GM12878 (cell line): ENCODE measurements at regions not wholly inside any gene's neighbourhood (a gene's known extent, or its start where the extent isn't known, plus 50 kb on each side); places are given as distances from the start of the nearest gene placed in this dataset.

ENCODE experiments used
- CTCF ChIP-seq, 3 experiments: IDR thresholded peaks in 2 of 3; conservative IDR thresholded peaks in 1 of 3; 2 replicates each; pipeline ENCODE4 v1.5.1; 2011; ENCODE audit warnings: low read depth in 3 of 3, low read length in 3 of 3, mild to moderate bottlenecking in 3 of 3, control low read depth in 2 of 3, moderate library complexity in 2 of 3, inconsistent platforms in 1 of 3, mixed read lengths in 1 of 3; ENCODE audit not compliant: control insufficient read depth in 2 of 3, insufficient read depth in 1 of 3; ENCODE audit errors: extremely low read depth in 1 of 3
- EED ChIP-seq: sonication (generic); IDR thresholded peaks from 2 replicates; pipeline ENCODE4 v1.6.1; 2016; ENCODE audit warnings: antibody characterized with exemption, low read depth
- POLR2A ChIP-seq: IDR thresholded peaks from 2 replicates; pipeline ENCODE4 v1.6.1; 2011; ENCODE audit warnings: low read depth, mild to moderate bottlenecking, low read length
- SRF ChIP-seq, 2 experiments: IDR thresholded peaks; 2 replicates each; pipeline ENCODE4 v1.6.1; 2011; ENCODE audit warnings: low read depth in 2 of 2, low read length in 2 of 2, mild to moderate bottlenecking in 1 of 2, moderate library complexity in 1 of 2
- ZNF687 ChIP-seq: fragments of 450-650 bp; IDR thresholded peaks from 2 replicates; pipeline ENCODE4 v1.6.1; 2017; ENCODE audit warnings: mild to moderate bottlenecking, moderate library complexity

GRCh38 chr2:167834707-167835106 lies 412.7 kb downstream of the STK39 start:
- no peak for TF ChIP-seq POLR2A
- TF ChIP-seq EED: no peak
- TF ChIP-seq ZNF687: no peak
- no peak for TF ChIP-seq SRF (IDR thresholded peaks at IDR 0.05; ENCODE audit: low read depth in 2 of 2, low read length in 2 of 2)
- TF ChIP-seq CTCF (IDR thresholded peaks at IDR 0.05 in 2 of 3, conservative IDR thresholded peaks at IDR 0.05 in 1 of 3; ENCODE audit: control insufficient read depth in 2 of 3, extremely low read depth in 1 of 3, insufficient read depth in 1 of 3, low read depth in 3 of 3, low read length in 3 of 3): no peak
